ENCODE measurements at regions not wholly inside any gene's neighbourhood (a gene's known extent, or its start where the extent isn't known, plus 50 kb on each side); places are given as distances from the start of the nearest gene placed in this dataset.
"Not testable (repeated sequence)": the region's sequence is repeated elsewhere in the genome, so short reads cannot be mapped to it uniquely, and the experiment has no call there.

GRCh38 chr6:125375013-125375412 is 73.2 kb upstream of the HDDC2 start:
- Histone ChIP-seq H3K4me1 (ENCODE audit: control insufficient read depth in 2 of 2, insufficient read depth in 2 of 2, low read length in 2 of 2) (no peaks in the 10 kb centered on the region), H3K36me3 (ENCODE audit: control insufficient read depth in 2 of 2, insufficient read depth in 2 of 2, low read length in 2 of 2) (no peaks in the 10 kb centered on the region), H3K9ac (ENCODE audit: low read depth in 1 of 2, low read length in 2 of 2) (no peak overlapping the region), H3K9me3 (ENCODE audit: control insufficient read depth in 2 of 2, low read length in 2 of 2) (no peaks in the 10 kb centered on the region), H3K27me3 (ENCODE audit: control insufficient read depth in 2 of 2, insufficient read depth in 2 of 2, low read length in 2 of 2) (peaks cover 0 to 4% of the 10 kb centered on the region in 2 donors), H3K27ac (ENCODE audit: low read depth in 2 of 2, low read length in 2 of 2) (no peak overlapping the region), H3K4me3 (ENCODE audit: low read length in 2 of 2) (no peak overlapping the region)

- no peaks in the 10 kb centered on the region for H3K4me1 ChIP-seq (ENCODE audit: control insufficient read depth in 2 of 2, insufficient read depth in 2 of 2, low read length in 2 of 2)
- no peaks in the 10 kb centered on the region for H3K36me3 ChIP-seq (ENCODE audit: control insufficient read depth in 2 of 2, insufficient read depth in 2 of 2, low read length in 2 of 2)
Observed at GRCh38 chr6:125375821-125376220, 74.1 kb upstream of the HDDC2 start.

GRCh38 chr6:125377621-125378020 is 75.9 kb upstream of the HDDC2 start:
- H3K27me3 ChIP-seq (ENCODE audit: control insufficient read depth in 2 of 2, insufficient read depth in 2 of 2, low read length in 2 of 2) = peaks cover 2 to 4% of the 10 kb centered on the region in 2 donors
- no peak overlapping the region for H3K27ac ChIP-seq (ENCODE audit: low read depth in 2 of 2, low read length in 2 of 2)
- no peaks in the 10 kb centered on the region for H3K36me3 ChIP-seq (ENCODE audit: control insufficient read depth in 2 of 2, insufficient read depth in 2 of 2, low read length in 2 of 2)
- no peaks in the 10 kb centered on the region for H3K4me1 ChIP-seq (ENCODE audit: control insufficient read depth in 2 of 2, insufficient read depth in 2 of 2, low read length in 2 of 2)
- H3K9ac ChIP-seq (ENCODE audit: low read depth in 1 of 2, low read length in 2 of 2) = no peak overlapping the region
- H3K9me3 ChIP-seq (ENCODE audit: control insufficient read depth in 2 of 2, low read length in 2 of 2) = no peaks in the 10 kb centered on the region
- no peak overlapping the region for H3K4me3 ChIP-seq (ENCODE audit: low read length in 2 of 2)

More at GRCh38 chr6:125375821-125376220, 74.1 kb upstream of the HDDC2 start:
- Histone ChIP-seq H3K4me3 (ENCODE audit: low read length in 2 of 2) (no peak overlapping the region), H3K27ac (ENCODE audit: low read depth in 2 of 2, low read length in 2 of 2) (no peak overlapping the region), H3K27me3 (ENCODE audit: control insufficient read depth in 2 of 2, insufficient read depth in 2 of 2, low read length in 2 of 2) (peaks cover 1 to 2% of the 10 kb centered on the region in 2 donors), H3K9ac (ENCODE audit: low read depth in 1 of 2, low read length in 2 of 2) (no peak overlapping the region), H3K9me3 (ENCODE audit: control insufficient read depth in 2 of 2, low read length in 2 of 2) (no peaks in the 10 kb centered on the region)

- H3K36me3 ChIP-seq (ENCODE audit: control insufficient read depth in 2 of 2, insufficient read depth in 2 of 2, low read length in 2 of 2) = no peaks in the 10 kb centered on the region
Observed at GRCh38 chr6:125379174-125379573, 77.4 kb upstream of the HDDC2 start.

GRCh38 chr6:125380474-125380873 is 78.7 kb upstream of the HDDC2 start:
- Histone ChIP-seq H3K27ac (ENCODE audit: low read depth in 2 of 2, low read length in 2 of 2) (no peak overlapping the region), H3K4me1 (ENCODE audit: control insufficient read depth in 2 of 2, insufficient read depth in 2 of 2, low read length in 2 of 2) (no peaks in the 10 kb centered on the region), H3K9ac (ENCODE audit: low read depth in 1 of 2, low read length in 2 of 2) (no peak overlapping the region), H3K9me3 (ENCODE audit: control insufficient read depth in 2 of 2, low read length in 2 of 2) (no peaks in the 10 kb centered on the region), H3K36me3 (ENCODE audit: control insufficient read depth in 2 of 2, insufficient read depth in 2 of 2, low read length in 2 of 2) (no peaks in the 10 kb centered on the region), H3K4me3 (ENCODE audit: low read length in 2 of 2) (no peak overlapping the region), H3K27me3 (ENCODE audit: control insufficient read depth in 2 of 2, insufficient read depth in 2 of 2, low read length in 2 of 2) (peaks cover 2 to 4% of the 10 kb centered on the region in 2 donors)

More at GRCh38 chr6:125379174-125379573, 77.4 kb upstream of the HDDC2 start:
- Histone ChIP-seq H3K27me3 (ENCODE audit: control insufficient read depth in 2 of 2, insufficient read depth in 2 of 2, low read length in 2 of 2) (peaks cover 2 to 4% of the 10 kb centered on the region in 2 donors), H3K4me1 (ENCODE audit: control insufficient read depth in 2 of 2, insufficient read depth in 2 of 2, low read length in 2 of 2) (no peaks in the 10 kb centered on the region), H3K27ac (ENCODE audit: low read depth in 2 of 2, low read length in 2 of 2) (no peak overlapping the region), H3K4me3 (ENCODE audit: low read length in 2 of 2) (no peak overlapping the region), H3K9me3 (ENCODE audit: control insufficient read depth in 2 of 2, low read length in 2 of 2) (no peaks in the 10 kb centered on the region), H3K9ac (ENCODE audit: low read depth in 1 of 2, low read length in 2 of 2) (no peak overlapping the region)

GRCh38 chr6:125386337-125386736 is 84.6 kb upstream of the HDDC2 start:
- not testable (repeated sequence) for H3K36me3 ChIP-seq (ENCODE audit: control insufficient read depth in 2 of 2, insufficient read depth in 2 of 2, low read length in 2 of 2); H3K4me3 ChIP-seq (ENCODE audit: low read length in 2 of 2); H3K9ac ChIP-seq (ENCODE audit: low read depth in 1 of 2, low read length in 2 of 2); H3K4me1 ChIP-seq (ENCODE audit: control insufficient read depth in 2 of 2, insufficient read depth in 2 of 2, low read length in 2 of 2); H3K27ac ChIP-seq (ENCODE audit: low read depth in 2 of 2, low read length in 2 of 2); H3K9me3 ChIP-seq (ENCODE audit: control insufficient read depth in 2 of 2, low read length in 2 of 2); H3K27me3 ChIP-seq (ENCODE audit: control insufficient read depth in 2 of 2, insufficient read depth in 2 of 2, low read length in 2 of 2)

- H3K36me3 ChIP-seq (ENCODE audit: control insufficient read depth in 2 of 2, insufficient read depth in 2 of 2, low read length in 2 of 2) = no peaks in the 10 kb centered on the region
- no peaks in the 10 kb centered on the region for H3K9me3 ChIP-seq (ENCODE audit: control insufficient read depth in 2 of 2, low read length in 2 of 2)
Observed at GRCh38 chr6:125392682-125393081, 90.9 kb upstream of the HDDC2 start.

GRCh38 chr6:125393449-125393858 is 91.7 kb upstream of the HDDC2 start:
- Histone ChIP-seq H3K4me1 (ENCODE audit: control insufficient read depth in 2 of 2, insufficient read depth in 2 of 2, low read length in 2 of 2) (no peaks in the 10 kb centered on the region), H3K4me3 (ENCODE audit: low read length in 2 of 2) (no peak overlapping the region), H3K9ac (ENCODE audit: low read depth in 1 of 2, low read length in 2 of 2) (no peak overlapping the region), H3K9me3 (ENCODE audit: control insufficient read depth in 2 of 2, low read length in 2 of 2) (no peaks in the 10 kb centered on the region), H3K27ac (ENCODE audit: low read depth in 2 of 2, low read length in 2 of 2) (no peak overlapping the region), H3K27me3 (ENCODE audit: control insufficient read depth in 2 of 2, insufficient read depth in 2 of 2, low read length in 2 of 2) (no peaks in the 10 kb centered on the region), H3K36me3 (ENCODE audit: control insufficient read depth in 2 of 2, insufficient read depth in 2 of 2, low read length in 2 of 2) (no peaks in the 10 kb centered on the region)

More at GRCh38 chr6:125392682-125393081, 90.9 kb upstream of the HDDC2 start:
- H3K27me3 ChIP-seq (ENCODE audit: control insufficient read depth in 2 of 2, insufficient read depth in 2 of 2, low read length in 2 of 2) = no peaks in the 10 kb centered on the region
- H3K9ac ChIP-seq (ENCODE audit: low read depth in 1 of 2, low read length in 2 of 2) = no peak overlapping the region
- H3K4me1 ChIP-seq (ENCODE audit: control insufficient read depth in 2 of 2, insufficient read depth in 2 of 2, low read length in 2 of 2) = no peaks in the 10 kb centered on the region
- H3K4me3 ChIP-seq (ENCODE audit: low read length in 2 of 2) = no peak overlapping the region
- H3K27ac ChIP-seq (ENCODE audit: low read depth in 2 of 2, low read length in 2 of 2) = no peak overlapping the region

GRCh38 chr6:125406741-125407140 is 105.0 kb upstream of the HDDC2 start:
- Histone ChIP-seq H3K9ac (ENCODE audit: low read depth in 1 of 2, low read length in 2 of 2) (no peak overlapping the region), H3K36me3 (ENCODE audit: control insufficient read depth in 2 of 2, insufficient read depth in 2 of 2, low read length in 2 of 2) (no peaks in the 10 kb centered on the region), H3K4me3 (ENCODE audit: low read length in 2 of 2) (no peak overlapping the region), H3K9me3 (ENCODE audit: control insufficient read depth in 2 of 2, low read length in 2 of 2) (no peaks in the 10 kb centered on the region), H3K27me3 (ENCODE audit: control insufficient read depth in 2 of 2, insufficient read depth in 2 of 2, low read length in 2 of 2) (no peaks in the 10 kb centered on the region), H3K27ac (ENCODE audit: low read depth in 2 of 2, low read length in 2 of 2) (no peak overlapping the region), H3K4me1 (ENCODE audit: control insufficient read depth in 2 of 2, insufficient read depth in 2 of 2, low read length in 2 of 2) (no peaks in the 10 kb centered on the region)

GRCh38 chr6:125414507-125414906 is 112.7 kb upstream of the HDDC2 start:
- Histone ChIP-seq H3K9ac (ENCODE audit: low read depth in 1 of 2, low read length in 2 of 2) (no peak overlapping the region), H3K27me3 (ENCODE audit: control insufficient read depth in 2 of 2, insufficient read depth in 2 of 2, low read length in 2 of 2) (no peaks in the 10 kb centered on the region), H3K27ac (ENCODE audit: low read depth in 2 of 2, low read length in 2 of 2) (no peak overlapping the region), H3K4me1 (ENCODE audit: control insufficient read depth in 2 of 2, insufficient read depth in 2 of 2, low read length in 2 of 2) (no peaks in the 10 kb centered on the region), H3K4me3 (ENCODE audit: low read length in 2 of 2) (no peak overlapping the region), H3K36me3 (ENCODE audit: control insufficient read depth in 2 of 2, insufficient read depth in 2 of 2, low read length in 2 of 2) (no peaks in the 10 kb centered on the region), H3K9me3 (ENCODE audit: control insufficient read depth in 2 of 2, low read length in 2 of 2) (no peaks in the 10 kb centered on the region)

- H3K27me3 ChIP-seq (ENCODE audit: control insufficient read depth in 2 of 2, insufficient read depth in 2 of 2, low read length in 2 of 2) = no peaks in the 10 kb centered on the region
- no peak overlapping the region for H3K27ac ChIP-seq (ENCODE audit: low read depth in 2 of 2, low read length in 2 of 2)
- no peaks in the 10 kb centered on the region for H3K9me3 ChIP-seq (ENCODE audit: control insufficient read depth in 2 of 2, low read length in 2 of 2)
- H3K9ac ChIP-seq (ENCODE audit: low read depth in 1 of 2, low read length in 2 of 2) = no peak overlapping the region
- H3K4me3 ChIP-seq (ENCODE audit: low read length in 2 of 2) = no peak overlapping the region
- H3K36me3 ChIP-seq (ENCODE audit: control insufficient read depth in 2 of 2, insufficient read depth in 2 of 2, low read length in 2 of 2) = no peaks in the 10 kb centered on the region
- no peaks in the 10 kb centered on the region for H3K4me1 ChIP-seq (ENCODE audit: control insufficient read depth in 2 of 2, insufficient read depth in 2 of 2, low read length in 2 of 2)
Observed at GRCh38 chr6:125415913-125416312, 114.1 kb upstream of the HDDC2 start.

Measured in mucosa of rectum (tissue), 2 donors.